Neural progenitor cell (in vitro differentiated cells): ENCODE measurements at regions not wholly inside any gene's neighbourhood (a gene's known extent, or its start where the extent isn't known, plus 50 kb on each side); places are given as distances from the start of the nearest gene placed in this dataset.

Source experiments
- EZH2 ChIP-seq: fragments of 200-600 bp; sonication (generic); IDR thresholded peaks from 2 replicates; pipeline ENCODE4 v1.6.1; 2017; ENCODE audit warnings: antibody characterized with exemption, mild to moderate bottlenecking, moderate library complexity
- TF ChIP-seq, protein P1 (sequence below): fragments of 200-600 bp; sonication (generic); IDR thresholded peaks from 2 replicates; pipeline ENCODE4 v1.5.1; 2017; ENCODE audit warnings: antibody characterized with exemption, mild to moderate bottlenecking

DNA sequence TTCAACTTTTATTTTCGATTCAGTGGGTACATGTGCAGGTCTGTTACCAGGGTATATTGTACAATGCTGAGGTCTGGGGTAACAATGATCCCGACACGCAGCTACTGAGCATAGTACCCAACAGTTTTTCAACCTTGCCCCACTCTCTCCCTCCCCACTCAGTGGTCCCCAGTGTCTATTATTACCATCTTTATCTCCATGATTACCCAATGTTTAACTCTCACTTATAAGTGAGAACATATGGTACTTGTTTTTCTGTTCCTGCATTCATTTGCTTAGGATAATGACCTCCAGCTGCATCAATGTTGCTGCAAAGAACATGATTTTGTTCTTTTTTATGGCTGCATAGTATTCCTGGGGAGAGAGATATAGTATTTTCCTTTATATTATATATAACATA lies 75.7 kb upstream of the EPHB3 start:
- TF ChIP-seq, protein P1, sequence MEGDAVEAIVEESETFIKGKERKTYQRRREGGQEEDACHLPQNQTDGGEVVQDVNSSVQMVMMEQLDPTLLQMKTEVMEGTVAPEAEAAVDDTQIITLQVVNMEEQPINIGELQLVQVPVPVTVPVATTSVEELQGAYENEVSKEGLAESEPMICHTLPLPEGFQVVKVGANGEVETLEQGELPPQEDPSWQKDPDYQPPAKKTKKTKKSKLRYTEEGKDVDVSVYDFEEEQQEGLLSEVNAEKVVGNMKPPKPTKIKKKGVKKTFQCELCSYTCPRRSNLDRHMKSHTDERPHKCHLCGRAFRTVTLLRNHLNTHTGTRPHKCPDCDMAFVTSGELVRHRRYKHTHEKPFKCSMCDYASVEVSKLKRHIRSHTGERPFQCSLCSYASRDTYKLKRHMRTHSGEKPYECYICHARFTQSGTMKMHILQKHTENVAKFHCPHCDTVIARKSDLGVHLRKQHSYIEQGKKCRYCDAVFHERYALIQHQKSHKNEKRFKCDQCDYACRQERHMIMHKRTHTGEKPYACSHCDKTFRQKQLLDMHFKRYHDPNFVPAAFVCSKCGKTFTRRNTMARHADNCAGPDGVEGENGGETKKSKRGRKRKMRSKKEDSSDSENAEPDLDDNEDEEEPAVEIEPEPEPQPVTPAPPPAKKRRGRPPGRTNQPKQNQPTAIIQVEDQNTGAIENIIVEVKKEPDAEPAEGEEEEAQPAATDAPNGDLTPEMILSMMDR = no peak
- no peak for TF ChIP-seq EZH2
